ENCODE measurements at regions not wholly inside any gene's neighbourhood (a gene's known extent, or its start where the extent isn't known, plus 50 kb on each side); places are given as distances from the start of the nearest gene placed in this dataset.
A peak's percentile ranks its signal among the peaks of the same experiment; 100 is the strongest.
"Not testable (repeated sequence)": the region's sequence is repeated elsewhere in the genome, so short reads cannot be mapped to it uniquely, and the experiment has no call there.

- DNase-seq, result no peak
These were observed 118.1 kb upstream of the NEIL3 start for GRCh38 chr4:177191586-177191985.

- no peak for DNase-seq
These were observed 117.7 kb upstream of the NEIL3 start for GRCh38 chr4:177191991-177192390.

GRCh38 chr4:177193024-177193715 is 116.5 kb upstream of the NEIL3 start:
- not testable (repeated sequence) for DNase-seq

- no peak for DNase-seq
These were observed 114.8 kb upstream of the NEIL3 start for GRCh38 chr4:177194906-177195305.

- DNase-seq, result no peak
These were observed 113.1 kb upstream of the NEIL3 start for GRCh38 chr4:177196615-177197014.

- DNase-seq, result no peak
These were observed 108.1 kb upstream of the NEIL3 start for GRCh38 chr4:177201614-177202013.

- no peak for DNase-seq
These were observed 105.5 kb upstream of the NEIL3 start for GRCh38 chr4:177204126-177204525.

- DNase-seq, result no peak
These were observed 94.7 kb upstream of the NEIL3 start for GRCh38 chr4:177214935-177215334.

- DNase-seq, result no peak
These were observed 89.3 kb upstream of the NEIL3 start for GRCh38 chr4:177220376-177220775.

- DNase-seq, result no peak
These were observed 86.9 kb upstream of the NEIL3 start for GRCh38 chr4:177222781-177223180.

GRCh38 chr4:177225605-177226004 is 84.1 kb upstream of the NEIL3 start:
- DNase-seq, result no peak

GRCh38 chr4:177227636-177228035 is 82.0 kb upstream of the NEIL3 start:
- no peak for DNase-seq

GRCh38 chr4:177228599-177228998 is 81.1 kb upstream of the NEIL3 start:
- DNase-seq, result no peak

GRCh38 chr4:177229331-177229730 is 80.3 kb upstream of the NEIL3 start:
- no peak for DNase-seq

- no peak for DNase-seq
These were observed 77.2 kb upstream of the NEIL3 start for GRCh38 chr4:177232473-177232872.

- no peak for DNase-seq
These were observed 74.6 kb upstream of the NEIL3 start for GRCh38 chr4:177235026-177235425.

- no peak for DNase-seq
These were observed 72.8 kb upstream of the NEIL3 start for GRCh38 chr4:177236886-177237285.

GRCh38 chr4:177237291-177237690 is 72.4 kb upstream of the NEIL3 start:
- DNase-seq, result no peak

- DNase-seq, result no peak
These were observed 70.2 kb upstream of the NEIL3 start for GRCh38 chr4:177239477-177239876.

GRCh38 chr4:177239878-177240277 is 69.8 kb upstream of the NEIL3 start:
- DNase-seq, result no peak

- no peak for DNase-seq
These were observed 66.9 kb upstream of the NEIL3 start for GRCh38 chr4:177242651-177243286.

- no peak for DNase-seq
These were observed 62.8 kb upstream of the NEIL3 start for GRCh38 chr4:177246641-177247584.

- peak; percentile 31 for DNase-seq
These were observed 59.5 kb upstream of the NEIL3 start for GRCh38 chr4:177250056-177250696.

All from NCI-H2171 treated with DMSO at 0.1 percent for 48 hours (cell line).